Fibroblast of skin of right biceps (primary cell): ENCODE measurements at regions not wholly inside any gene's neighbourhood (a gene's known extent, or its start where the extent isn't known, plus 50 kb on each side); places are given as distances from the start of the nearest gene placed in this dataset.

Source experiments
- DNase-seq: peaks from one replicate; pipeline ENCODE4 v3.0.0-alpha.2; 2013

DNA sequence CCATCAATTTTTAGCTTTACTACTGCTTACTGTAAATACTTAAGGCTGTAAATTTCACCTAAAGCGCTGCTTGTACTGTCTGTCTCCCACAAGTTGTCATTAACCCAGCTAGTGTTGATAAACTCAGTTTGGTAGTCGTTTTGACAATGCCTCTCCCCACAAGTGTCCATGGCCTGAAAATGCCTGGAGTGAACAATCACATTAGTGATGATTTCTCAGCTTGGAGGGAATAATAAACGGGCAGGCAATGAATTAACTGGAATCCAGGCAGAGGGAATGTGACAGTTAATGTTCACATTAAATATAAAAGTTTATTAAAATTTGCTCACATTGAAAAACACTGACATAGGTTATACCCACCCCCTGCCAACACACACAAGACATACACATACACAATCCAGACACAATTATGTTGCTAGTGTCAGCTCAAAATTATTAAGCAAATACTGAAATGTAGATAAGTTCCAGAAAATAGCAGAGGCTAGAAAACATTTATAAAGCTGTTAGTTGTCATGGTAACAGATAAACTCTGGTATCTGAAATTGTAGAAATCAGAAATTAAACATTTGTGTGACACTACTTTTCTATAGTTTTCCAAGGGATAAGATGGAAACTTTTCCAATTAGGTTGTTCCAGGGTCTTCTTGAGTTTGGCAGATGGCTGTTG, 341.9 kb downstream of the DIRAS2 start:
- no peak for DNase-seq

DNA sequence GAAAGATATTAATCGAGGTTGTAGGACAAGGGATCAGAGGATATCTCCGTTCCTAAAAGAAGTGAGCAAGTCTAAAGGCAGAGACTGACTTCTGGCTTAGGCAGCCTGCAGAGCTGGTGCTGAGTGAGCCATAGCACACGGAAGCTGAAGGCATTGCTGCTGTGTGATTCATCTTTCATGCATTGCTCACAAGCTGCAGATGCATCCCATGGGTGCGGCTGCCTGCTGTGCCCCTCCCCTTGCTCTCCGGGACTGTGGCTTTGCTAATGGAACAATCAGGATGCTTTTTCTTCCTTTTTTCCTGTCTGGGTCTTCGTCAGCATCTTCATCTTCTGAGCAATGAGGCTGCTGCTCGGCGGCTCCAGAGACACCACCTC, 341.4 kb downstream of the DIRAS2 start:
- peak; percentile 95 for DNase-seq

DNA sequence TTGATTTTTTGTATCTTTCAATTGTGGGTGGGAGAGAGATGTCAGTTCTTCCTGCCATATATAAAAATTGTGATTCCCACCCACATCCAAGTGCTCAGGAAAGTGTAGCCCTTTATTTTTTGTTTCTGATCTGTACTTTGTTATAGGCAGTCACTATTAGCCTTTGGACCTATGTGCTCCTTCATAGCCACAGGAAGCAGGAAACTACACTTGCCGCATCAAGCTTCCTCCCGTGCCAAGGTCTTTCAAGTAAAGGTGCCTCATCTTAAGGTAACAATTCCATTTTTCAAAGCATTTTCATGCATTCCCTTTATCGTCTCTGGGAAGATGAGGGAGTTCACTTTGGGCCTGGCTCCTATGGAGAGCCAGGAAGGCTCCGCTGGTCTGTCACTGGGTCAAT, 339.0 kb downstream of the DIRAS2 start:
- DNase-seq = no peak

DNA sequence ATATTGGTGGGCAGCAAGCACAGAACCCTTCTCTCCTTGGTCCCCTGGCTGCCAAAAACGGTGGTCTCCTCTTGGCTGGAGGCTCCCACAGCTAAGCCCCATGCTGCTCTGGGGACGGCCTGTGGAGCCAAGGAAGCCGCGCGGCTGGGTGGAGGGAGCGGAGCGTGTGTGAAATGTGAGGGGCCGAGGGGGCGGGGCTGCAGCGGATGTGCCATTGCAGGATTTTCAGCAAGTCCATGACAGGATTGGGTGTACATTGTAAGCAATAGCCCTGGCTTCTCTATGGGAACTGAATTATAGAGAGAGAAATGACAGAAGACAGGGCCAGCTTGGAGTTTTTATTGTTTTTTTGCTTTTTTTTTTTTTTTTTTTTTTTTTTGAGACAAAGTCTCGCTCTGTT, 336.5 kb downstream of the DIRAS2 start:
- no peak for DNase-seq

DNA sequence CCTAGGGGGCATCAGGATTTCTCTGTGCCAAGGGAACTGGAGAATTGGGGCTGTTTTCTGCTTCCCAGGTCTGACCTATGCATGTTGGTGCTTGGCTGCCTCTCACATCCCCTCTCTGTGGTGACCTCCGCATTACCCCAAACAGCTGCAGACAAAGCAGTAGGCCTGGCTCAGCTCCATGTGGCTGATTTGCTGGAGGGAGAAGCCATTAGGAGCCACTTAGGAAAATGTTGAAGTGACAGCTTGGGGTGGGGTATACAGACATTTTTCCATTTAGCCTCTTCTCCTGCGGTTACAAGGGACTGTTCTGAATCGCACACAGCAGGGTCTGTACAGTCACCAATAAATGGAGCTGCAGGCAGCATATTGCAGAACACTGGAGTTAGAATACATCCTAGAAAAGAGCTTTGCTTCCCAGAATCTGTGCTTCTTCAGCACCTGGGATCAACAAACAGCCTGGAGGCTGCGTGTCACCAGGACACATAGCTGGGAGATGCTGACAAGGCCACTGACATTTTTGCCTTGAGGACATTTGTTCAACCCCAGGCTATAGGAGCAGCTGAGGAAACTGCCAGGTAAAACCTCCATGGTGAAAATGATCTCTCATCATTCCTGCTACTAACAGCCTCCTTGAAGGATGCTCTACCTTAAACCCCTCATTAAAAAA, 335.3 kb downstream of the DIRAS2 start:
- no peak for DNase-seq

DNA sequence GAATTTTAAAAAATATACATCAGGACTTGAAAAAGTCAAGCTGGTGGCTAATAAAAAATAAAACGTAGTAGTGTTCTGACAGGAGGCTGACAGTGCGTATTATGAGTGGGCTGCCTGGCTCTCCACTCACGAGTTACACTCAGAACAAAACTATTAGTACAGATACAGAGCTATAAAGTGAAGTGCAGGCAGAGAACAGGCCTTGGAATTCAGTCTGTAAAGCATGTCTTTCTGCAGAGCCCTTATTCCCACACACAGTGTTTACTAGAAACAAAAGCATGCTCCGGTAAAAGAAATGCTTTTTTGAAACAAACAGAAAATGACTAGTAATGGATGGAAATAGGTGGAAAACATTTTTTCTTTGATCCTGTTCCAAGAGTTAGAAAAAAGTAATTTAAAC, 334.7 kb downstream of the DIRAS2 start:
- no peak for DNase-seq

DNA sequence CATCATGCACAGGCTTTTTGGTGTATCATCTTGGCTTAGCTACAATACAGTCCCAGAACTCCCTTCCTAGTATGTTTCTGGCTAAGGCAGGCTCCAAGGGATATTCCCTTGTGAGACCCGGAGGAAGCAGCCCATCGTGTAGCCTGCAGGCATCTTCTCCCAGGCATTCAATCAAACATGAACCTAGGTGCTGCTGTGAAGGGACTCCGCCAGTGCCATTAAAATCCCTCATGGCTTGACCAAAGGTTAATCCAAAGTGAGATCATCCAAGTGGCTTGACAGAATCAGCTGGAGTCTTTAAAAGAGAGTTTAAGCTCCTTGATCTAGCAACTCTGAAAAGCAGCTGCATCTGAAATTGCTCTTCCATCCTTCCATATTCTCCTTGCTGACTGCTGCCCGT, 333.9 kb downstream of the DIRAS2 start:
- no peak for DNase-seq

DNA sequence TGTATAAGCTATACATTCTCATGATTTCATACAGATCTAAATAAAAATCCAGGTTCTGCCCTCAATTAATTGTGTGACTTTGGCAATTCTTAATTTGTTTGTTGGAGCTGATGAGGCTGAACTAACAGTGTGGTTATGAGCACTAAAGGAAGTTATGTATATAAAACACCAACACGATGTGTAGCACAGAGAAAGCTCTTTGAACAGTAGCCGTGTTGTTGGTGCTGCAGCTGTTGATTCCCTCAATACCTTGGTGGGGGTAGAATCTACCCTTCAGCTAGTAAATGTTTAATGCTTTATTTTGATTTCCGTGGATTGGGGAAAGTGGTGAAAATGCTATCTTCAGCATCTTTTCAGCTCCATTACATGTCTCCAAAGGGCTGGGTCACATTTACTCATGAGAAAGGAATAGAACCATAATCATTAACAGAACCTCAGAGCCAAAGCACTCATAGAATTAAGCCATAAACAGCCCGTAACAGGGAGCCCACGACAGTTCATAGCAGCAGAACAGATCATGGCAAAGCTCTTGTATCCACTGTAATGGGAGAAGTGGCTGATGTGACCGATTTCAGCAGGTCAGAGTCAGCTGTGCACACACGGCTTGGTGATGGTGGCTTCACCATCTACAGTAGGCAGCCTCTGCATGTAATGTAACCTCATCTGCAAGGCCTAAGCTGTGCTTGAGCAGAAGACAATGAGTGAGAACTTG, 332.7 kb downstream of the DIRAS2 start:
- no peak for DNase-seq

DNA sequence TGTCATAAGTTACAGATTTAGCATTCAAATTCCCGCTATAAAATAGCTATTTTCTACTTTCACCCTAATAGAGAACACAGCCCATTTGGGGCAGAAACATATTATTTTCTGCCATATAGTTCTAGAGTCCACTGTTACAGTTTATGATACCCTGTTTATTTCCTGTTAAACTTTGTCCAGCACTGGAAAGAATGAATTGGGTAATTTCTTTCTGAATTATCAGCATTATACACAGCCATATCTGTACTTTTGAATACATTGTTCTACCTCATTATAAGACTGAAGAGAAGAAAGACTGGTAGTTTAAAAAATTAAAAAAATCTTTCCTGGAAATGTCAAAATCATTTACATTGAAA, 332.1 kb downstream of the DIRAS2 start:
- DNase-seq = no peak

DNA sequence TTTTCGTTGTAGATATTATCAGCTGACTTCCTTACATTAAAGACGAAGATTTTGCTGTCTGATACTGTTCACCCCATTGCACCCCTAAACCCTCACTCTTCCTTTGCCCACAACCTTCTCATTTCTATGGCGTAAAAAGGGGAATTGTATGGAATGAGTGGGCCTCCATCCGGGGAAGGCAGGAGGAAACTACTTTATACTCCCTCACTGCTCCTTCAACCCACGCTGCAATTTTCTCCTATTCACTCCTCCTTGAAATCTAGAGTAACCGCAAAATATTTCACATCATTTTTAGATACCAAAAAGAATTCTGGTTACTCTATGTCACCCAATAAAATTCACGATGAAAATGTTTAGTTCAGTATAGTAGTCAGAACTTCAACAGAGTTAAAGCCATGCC, 330.8 kb downstream of the DIRAS2 start:
- no peak for DNase-seq

DNA sequence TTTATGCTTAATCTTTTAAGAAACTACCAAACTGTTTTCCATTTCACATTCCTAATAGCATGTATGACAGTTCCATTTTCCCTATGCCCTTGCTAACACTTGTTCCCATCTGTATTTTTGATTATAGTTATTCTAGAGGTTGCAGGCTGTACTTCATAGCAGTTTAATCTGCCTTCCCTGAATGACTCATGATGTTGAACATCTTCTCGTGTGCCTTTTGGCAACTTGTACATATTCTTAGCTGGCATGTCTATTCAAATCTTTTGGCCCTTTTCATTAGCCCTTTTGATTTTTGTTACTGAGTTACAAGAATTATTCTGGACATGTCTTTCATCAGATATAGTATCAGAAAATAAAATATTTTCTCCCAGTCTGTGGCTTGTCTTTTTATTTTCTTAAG, 320.3 kb downstream of the DIRAS2 start:
- no peak for DNase-seq

DNA sequence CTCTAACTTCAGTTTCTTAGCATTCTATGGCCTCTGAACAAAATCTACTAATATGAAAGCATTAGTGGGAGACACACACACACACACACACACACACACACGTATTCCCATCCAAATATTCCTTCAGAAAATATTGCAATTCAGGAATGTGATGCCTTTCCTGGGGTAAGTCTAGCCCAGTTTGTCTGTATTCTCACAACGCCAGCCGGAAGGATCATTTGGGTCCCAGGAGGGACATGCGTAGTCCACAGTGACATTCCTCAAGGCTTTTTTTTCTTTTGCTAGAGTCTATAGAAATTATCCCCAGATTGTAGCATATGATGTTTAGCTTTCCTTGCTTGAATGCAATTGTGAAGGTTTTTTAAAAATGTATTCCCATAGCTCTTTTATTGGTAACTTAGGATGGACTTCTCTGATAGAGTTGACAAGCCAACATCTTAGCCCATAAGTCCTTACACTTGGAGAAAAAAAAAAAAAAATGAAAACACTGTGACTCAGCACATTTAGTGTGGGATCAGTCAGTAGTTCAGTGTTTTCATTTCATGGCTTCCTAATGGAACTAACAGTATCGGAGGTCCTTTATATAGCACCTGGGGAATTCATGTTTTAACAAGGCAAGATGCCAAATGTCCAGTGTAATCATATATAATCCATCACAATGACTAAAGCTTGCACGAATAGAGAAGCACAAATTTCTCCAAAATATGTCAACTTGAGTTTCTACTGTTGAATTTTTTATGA, 316.5 kb downstream of the DIRAS2 start:
- DNase-seq = peak; percentile 62

DNA sequence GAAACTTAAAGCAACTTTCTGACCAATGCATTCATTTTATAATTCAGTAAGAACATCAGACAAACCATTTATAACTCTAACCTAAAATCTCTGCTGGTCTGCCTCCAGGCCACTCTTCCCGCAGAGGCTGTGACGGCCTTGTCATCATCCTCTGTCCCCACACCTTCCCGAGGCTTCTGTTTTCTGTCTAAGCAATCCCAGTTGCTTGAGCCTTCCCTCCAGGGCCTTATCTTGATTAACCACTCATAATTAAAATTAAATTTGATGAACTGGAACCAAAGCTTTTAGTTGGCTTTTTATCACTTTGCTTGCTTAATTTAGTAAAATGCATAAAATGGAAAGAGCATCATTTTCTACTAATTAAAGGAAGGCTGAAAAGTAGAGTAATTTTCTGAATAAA, 312.4 kb downstream of the DIRAS2 start:
- DNase-seq = no peak

DNA sequence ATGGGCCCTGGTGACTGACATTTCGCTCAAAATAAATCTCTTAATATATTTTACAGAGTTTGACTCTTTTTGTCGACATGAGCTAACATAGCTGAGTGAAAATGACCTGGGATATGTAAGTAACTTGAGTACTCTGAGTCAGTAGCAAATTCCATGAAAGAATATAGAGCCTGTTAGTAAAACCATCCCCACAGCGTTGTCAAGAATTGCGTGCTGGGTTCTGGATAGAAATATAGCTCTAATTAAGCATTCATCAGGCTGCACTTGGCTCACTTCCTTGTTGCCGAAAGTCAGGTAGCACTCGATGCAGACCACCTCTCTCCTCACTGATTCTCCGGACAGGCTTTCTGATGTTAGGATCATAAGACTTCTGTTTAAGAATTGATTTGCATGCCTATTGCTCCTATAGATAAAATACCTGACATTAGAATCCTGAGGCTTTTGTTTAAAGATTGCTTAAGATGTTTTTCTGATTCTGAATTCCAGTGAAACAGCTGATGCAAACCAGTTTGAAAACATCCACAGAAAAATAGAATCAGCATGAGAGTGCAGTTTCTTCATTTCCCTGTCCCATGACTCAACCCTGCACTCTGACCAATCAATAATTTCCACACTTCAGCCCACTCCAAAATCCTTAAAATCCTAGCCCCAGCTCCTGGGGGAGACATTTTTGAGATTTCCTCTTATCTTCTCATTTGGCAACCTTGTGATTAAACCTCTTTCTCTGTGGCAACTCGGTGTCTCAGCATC, 310.6 kb downstream of the DIRAS2 start:
- DNase-seq = peak; percentile 65

DNA sequence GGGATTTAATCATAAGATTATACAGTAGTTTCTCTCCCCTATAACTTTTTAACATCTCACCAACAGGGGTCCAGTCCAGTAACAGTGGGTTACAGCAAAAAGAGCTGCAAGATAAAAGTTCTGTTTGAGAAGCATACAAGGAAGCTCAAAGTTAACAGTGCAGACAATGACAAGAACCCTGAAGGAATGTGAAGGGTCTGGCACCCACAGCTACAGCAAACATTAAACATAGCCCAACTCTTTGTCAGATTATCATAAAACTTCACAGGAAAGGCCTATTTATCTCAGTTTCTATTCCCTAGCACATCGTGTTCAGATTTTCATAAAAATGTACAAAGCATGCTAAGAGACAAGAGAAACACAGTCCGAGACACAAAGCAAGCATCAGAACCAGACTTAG, 309.4 kb downstream of the DIRAS2 start:
- no peak for DNase-seq

DNA sequence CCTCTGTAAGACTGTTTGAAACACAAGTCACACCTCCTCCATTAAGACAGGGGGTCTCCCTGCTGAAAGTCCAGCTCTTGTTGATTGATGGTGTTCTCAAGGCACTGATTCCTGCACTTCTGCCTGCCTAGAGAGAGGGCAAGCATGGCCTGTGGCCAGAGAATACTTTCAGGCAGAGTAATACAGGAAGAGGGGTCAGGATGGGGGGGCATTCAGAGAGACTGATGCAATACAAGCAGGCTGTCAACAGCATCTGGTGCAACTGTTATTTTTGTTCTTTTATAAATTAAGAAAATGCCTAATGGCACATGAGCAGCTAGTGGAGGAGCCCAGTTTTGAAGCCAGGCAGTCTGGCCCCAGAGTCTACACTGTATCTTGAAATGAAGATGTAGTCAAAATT, 302.2 kb downstream of the DIRAS2 start:
- DNase-seq = peak; percentile 68

DNA sequence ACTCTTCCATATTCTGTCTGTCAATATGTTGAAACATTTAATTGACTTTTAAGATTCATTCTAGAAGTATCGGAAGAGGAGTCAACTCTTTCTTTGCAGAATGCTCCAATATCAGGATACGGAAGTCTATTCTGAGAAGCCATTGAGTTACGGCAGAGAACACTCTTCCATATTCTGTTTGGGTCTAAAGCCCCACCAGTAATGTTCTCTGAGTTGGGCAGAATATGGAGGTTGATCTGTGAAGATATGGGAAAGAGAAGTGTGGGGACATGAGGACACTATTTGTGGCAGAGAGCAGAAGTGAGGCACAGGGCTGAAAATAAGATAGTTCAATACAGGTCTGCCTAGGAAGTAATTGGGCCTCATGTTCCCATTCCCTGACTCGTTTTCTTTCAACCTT, 300.0 kb downstream of the DIRAS2 start:
- no peak for DNase-seq

DNA sequence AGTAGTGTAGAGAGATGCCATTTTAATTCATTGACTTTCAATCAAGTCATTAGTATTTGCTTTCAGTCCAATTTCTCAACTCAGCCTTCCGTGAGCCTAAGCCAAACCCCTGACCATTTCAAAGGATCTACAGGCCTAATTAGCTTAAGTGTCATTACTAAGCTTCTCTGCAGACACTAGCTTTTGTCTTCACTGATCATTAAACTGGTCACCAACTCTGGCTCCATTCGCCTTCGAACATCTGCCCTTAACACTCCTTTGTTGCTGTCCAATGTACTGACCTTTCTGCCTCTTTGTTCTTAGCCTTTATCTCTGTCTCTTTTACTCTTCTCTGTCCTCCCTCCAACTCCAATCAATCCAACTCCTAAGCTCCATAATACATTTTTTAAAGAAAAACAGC, 299.3 kb downstream of the DIRAS2 start:
- peak; percentile 35 for DNase-seq

DNA sequence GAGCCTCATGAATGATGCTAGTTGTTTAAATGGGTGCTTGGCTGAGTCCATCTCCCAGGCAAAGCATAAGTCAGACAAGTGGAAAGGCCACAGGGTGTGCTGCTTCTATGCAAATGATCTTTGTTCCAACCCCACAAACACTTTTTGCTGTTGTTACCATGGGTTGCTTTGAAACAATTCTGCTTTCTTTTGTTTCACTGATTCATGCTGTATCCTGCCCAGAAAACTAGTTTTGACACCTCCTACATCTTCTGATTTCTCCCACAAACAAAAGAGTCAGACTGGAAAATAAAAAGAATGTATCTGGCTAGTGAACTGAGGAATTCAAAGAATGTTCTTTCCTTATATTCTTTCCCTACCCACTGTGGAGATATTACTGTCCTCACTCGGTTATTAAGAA, 298.6 kb downstream of the DIRAS2 start:
- DNase-seq = peak; percentile 61

DNA sequence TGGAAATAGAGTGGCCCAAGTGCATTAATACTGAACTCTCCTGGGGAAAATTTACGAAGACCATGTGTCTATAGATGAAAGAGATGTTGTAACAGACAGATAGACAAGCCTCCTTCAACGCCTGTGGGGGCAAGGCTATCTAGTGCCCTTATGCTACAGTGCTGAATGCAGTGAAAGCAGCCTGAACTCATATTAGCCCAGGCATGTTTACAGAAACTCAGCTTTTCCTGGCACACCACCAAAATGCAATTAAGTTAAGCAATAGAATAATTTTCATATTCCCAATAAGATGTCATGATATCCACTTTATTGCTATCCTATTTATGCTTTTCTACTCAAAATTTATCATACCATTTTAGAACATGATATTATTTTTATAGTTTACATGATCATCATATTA, 277.0 kb downstream of the DIRAS2 start:
- no peak for DNase-seq

DNA sequence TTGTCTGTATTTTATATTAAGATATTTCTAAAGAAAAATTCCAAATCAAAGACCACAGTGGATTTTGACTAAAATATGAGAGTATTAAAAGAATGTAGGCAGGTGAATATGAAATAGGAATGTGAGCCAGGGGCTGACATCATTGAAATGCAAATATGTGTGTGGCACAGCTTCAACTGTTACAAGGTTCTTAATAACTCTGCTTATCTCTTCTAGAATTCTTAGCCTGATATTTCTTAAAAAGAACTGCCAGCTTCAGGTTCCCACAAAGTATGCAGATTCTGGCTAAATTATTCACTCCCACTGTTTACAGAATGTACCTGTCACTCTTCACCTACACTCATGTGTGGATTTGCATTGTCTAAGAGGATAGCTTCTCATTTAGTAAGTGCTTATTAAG, 274.4 kb downstream of the DIRAS2 start:
- DNase-seq = no peak

DNA sequence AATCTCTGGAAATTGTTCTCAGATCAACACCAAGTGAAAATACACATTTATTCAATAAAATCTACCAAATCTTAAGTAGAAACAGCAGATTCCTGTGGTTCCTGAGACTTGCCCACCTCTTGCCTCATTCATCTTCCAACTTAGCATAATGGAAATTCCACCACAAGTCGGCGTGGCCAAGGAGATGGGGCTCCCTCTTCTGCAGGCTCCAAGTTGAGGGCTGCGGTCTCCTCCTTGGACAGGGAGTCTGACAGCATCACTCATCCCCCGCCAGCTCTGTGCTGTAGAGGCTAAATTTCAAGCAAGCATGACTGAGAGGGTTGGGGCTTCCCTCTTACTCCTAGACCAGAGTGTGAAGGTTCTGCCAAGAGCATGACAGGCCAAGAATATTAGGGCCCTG, 273.7 kb downstream of the DIRAS2 start:
- peak; percentile 2 for DNase-seq

DNA sequence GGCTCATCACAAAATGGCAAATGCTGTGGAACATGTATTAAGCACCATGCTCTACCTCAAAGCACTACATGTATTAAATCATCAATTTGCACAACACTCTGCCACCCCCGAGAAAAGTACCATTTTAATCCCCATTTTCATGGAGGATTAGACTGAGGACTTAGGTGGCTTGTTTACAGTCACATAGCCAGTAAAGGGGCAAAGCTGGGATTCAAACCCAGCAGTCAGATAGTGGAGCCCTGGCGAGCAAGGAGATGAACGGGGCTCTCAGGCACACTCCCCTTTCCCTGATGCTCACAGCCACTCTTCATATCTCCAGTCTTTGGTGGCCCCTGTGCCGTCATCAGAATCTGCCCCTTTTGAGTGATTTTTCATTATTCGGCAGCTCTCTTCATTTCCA, 262.9 kb downstream of the DIRAS2 start:
- DNase-seq = no peak
